ENCODE measurements at regions not wholly inside any gene's neighbourhood (a gene's known extent, or its start where the extent isn't known, plus 50 kb on each side); places are given as distances from the start of the nearest gene placed in this dataset.

DNA sequence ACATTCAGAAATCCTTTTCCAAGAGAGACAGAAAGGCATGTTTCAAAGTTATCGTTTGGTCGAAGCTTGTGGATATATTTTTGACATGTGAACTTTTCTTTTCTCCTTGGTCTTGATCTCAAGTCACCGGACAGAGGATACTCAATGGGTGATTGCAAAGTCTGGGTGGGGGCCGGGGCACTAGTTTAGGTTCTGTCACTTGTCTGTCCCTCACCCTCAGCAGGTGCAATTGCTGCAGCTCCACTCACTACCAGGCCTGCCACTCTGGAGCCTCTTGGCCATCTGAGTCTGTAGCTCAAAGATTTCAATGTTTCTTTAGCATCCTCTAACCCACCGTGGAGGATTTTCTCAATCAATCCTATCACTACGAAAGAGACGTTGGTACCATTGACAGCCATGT, 246.0 kb upstream of the C1orf174 start:
- Histone ChIP-seq H3K27me3 (replicated peaks; ENCODE audit: insufficient read depth) (no peaks in the 10 kb centered on the region), H3K27ac (no peak overlapping the region), H3K4me3 (no peak overlapping the region), H3K36me3 (no peaks in the 10 kb centered on the region), H3K4me1 (ENCODE audit: control insufficient read depth in 1 of 2, low read depth in 2 of 2) (no peaks in the 10 kb centered on the region), H3K9me3 (no peaks in the 10 kb centered on the region)
- ATAC-seq (ENCODE audit: insufficient number of reproducible peaks, low FRiP score, low read depth) (no peak), DNase-seq (ENCODE audit: low spot score) (no peak)
- TF ChIP-seq, protein P1, sequence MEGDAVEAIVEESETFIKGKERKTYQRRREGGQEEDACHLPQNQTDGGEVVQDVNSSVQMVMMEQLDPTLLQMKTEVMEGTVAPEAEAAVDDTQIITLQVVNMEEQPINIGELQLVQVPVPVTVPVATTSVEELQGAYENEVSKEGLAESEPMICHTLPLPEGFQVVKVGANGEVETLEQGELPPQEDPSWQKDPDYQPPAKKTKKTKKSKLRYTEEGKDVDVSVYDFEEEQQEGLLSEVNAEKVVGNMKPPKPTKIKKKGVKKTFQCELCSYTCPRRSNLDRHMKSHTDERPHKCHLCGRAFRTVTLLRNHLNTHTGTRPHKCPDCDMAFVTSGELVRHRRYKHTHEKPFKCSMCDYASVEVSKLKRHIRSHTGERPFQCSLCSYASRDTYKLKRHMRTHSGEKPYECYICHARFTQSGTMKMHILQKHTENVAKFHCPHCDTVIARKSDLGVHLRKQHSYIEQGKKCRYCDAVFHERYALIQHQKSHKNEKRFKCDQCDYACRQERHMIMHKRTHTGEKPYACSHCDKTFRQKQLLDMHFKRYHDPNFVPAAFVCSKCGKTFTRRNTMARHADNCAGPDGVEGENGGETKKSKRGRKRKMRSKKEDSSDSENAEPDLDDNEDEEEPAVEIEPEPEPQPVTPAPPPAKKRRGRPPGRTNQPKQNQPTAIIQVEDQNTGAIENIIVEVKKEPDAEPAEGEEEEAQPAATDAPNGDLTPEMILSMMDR (IDR thresholded peaks at IDR 0.05) = no peak

DNA sequence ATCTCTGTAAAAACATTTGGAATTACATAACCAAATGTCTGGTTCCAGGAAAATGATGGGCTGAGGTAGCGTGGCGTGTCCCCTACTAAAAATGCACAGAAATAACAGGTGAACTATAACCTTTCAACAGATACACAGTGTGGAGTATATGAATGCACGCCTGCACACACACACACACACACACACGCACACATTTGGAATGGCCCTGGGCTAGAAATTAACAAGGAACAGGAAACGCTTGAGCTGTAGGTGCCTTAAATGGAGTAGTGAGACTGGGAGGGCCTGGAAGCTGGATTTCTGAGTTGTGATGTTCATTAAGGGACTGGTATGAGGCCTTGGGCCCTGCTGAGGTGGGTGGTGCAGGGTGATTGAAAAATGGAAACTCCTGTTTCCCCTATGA, 246.5 kb upstream of the C1orf174 start:
- DNase-seq (ENCODE audit: low spot score) = no peak

DNA sequence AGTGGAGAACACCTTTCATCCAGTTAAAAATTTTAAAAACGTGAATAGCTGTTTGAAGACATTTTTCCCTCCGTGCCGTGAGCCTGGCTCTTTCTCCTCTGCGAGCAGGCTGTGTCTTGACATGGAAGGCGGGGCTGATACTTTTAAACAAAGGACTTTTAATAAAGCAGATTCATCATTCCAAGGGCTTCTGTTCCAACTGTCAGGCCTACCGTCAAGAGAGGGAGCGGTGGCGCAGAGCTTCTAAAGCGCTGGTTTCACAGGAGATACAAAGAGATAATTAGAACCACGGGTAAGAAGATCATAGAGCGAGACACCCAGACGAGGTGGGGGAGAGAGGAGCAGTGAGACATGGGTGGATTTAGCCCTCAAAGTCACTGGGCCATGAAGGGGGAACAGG, 247.4 kb upstream of the C1orf174 start:
- Histone ChIP-seq H3K4me1 (ENCODE audit: control insufficient read depth in 1 of 2, low read depth in 2 of 2) (no peaks in the 10 kb centered on the region), H3K27me3 (replicated peaks; ENCODE audit: insufficient read depth) (no peaks in the 10 kb centered on the region), H3K27ac (no peak overlapping the region), H3K36me3 (no peaks in the 10 kb centered on the region), H3K4me3 (no peak overlapping the region), H3K9me3 (no peaks in the 10 kb centered on the region)
- no peak for ATAC-seq (ENCODE audit: insufficient number of reproducible peaks, low FRiP score, low read depth)
- no peak for DNase-seq (ENCODE audit: low spot score)
- TF ChIP-seq, protein P1 (IDR thresholded peaks at IDR 0.05) = no peak

More for the DNA sequence above, 246.5 kb upstream of the C1orf174 start:
- no peaks in the 10 kb centered on the region for H3K36me3 ChIP-seq
- no peaks in the 10 kb centered on the region for H3K27me3 ChIP-seq (replicated peaks; ENCODE audit: insufficient read depth)
- no peaks in the 10 kb centered on the region for H3K9me3 ChIP-seq
- no peak overlapping the region for H3K27ac ChIP-seq
- no peak overlapping the region for H3K4me3 ChIP-seq
- no peaks in the 10 kb centered on the region for H3K4me1 ChIP-seq (ENCODE audit: control insufficient read depth in 1 of 2, low read depth in 2 of 2)
- ATAC-seq (ENCODE audit: insufficient number of reproducible peaks, low FRiP score, low read depth) = no peak
- TF ChIP-seq, protein P1 (IDR thresholded peaks at IDR 0.05) = no peak

DNA sequence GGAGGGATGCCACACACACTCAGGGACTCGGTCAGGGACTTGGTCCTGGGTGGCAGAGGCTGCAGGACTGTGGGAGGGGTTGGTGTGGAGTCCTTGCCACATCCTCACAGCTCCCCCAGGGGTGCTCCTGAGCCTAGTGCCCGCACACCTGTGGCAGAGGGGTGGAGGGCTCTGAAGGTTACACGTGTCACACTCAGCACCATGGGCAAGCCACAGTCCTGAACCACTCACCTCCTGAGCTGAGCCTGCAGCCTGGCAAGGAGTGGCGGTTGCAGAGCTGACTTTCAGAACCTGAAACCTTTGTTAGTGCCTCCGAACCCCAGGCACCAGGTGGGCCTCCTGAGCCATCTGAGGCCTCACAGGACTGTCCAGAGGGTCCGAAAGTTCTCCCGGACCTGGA, 249.2 kb upstream of the C1orf174 start:
- no peaks in the 10 kb centered on the region for H3K36me3 ChIP-seq
- no peak overlapping the region for H3K4me3 ChIP-seq
- TF ChIP-seq, protein P1 (IDR thresholded peaks at IDR 0.05) = no peak
- no peaks in the 10 kb centered on the region for H3K9me3 ChIP-seq
- H3K27me3 ChIP-seq (replicated peaks; ENCODE audit: insufficient read depth) = no peaks in the 10 kb centered on the region
- H3K4me1 ChIP-seq (ENCODE audit: control insufficient read depth in 1 of 2, low read depth in 2 of 2) = no peaks in the 10 kb centered on the region
- H3K27ac ChIP-seq = no peak overlapping the region
- no peak for DNase-seq (ENCODE audit: low spot score)
- no peak for ATAC-seq (ENCODE audit: insufficient number of reproducible peaks, low FRiP score, low read depth)

DNA sequence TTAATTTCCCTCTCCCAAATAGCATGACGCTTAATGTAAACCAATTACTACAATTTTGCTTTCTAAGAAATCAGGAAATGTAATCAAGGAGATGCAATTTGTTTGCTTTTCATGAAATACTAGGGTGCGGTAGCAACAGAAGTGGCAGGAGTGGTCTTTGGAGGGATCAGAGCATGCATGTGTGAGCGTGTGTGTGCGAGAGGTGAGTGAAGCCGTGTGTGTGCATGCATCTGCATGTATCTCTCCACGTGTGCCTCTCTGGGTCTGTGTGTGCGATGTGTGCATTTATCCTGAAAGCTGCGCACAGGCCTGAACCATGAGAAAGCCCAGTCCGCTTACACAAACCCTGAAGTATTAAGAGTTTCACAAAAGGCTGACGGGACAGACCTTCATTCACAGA, 249.8 kb upstream of the C1orf174 start:
- ATAC-seq (ENCODE audit: insufficient number of reproducible peaks, low FRiP score, low read depth) = no peak
- H3K27me3 ChIP-seq (replicated peaks; ENCODE audit: insufficient read depth) = no peaks in the 10 kb centered on the region
- no peak overlapping the region for H3K4me3 ChIP-seq
- no peaks in the 10 kb centered on the region for H3K36me3 ChIP-seq
- H3K4me1 ChIP-seq (ENCODE audit: control insufficient read depth in 1 of 2, low read depth in 2 of 2) = no peaks in the 10 kb centered on the region
- no peaks in the 10 kb centered on the region for H3K9me3 ChIP-seq
- H3K27ac ChIP-seq = no peak overlapping the region
- TF ChIP-seq, protein P1 (IDR thresholded peaks at IDR 0.05) = no peak
- DNase-seq (ENCODE audit: low spot score) = no peak
